ENCODE measurements at regions not wholly inside any gene's neighbourhood (a gene's known extent, or its start where the extent isn't known, plus 50 kb on each side); places are given as distances from the start of the nearest gene placed in this dataset.

DNA sequence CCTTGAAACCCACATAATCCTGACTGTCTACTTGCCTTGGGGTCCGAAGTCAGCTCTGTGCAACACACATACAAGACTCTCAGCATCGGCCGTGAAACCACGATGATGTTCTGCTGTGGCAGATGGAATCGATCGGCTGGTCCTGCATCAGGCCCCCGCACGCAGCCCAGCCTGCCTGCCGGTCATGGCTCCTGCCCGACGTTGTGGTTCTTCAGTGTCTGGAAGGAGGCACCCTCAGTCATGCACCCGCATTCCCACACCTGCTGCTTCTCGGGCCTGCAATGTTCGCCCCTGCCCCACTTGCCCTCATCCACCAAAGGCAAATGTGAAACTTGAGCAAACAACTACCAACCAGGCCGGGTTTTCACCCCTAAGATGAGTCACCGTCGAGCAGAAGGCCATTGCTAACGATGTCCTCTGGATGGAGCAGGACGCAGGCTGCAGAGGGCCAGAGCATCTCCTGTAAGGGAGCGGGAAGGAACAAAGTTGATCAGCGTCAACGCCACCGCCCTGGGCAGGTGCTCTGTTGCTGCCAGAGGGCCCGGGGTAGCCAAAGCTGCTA lies 128.9 kb upstream of the PDE10A start:
- no peak for TF ChIP-seq POLR2A (IDR thresholded peaks at IDR 0.05)
- no peak for TF ChIP-seq EP300 (IDR thresholded peaks at IDR 0.05)
